NT2/D1 (cell line): ENCODE measurements at regions not wholly inside any gene's neighbourhood (a gene's known extent, or its start where the extent isn't known, plus 50 kb on each side); places are given as distances from the start of the nearest gene placed in this dataset.
"Not testable (repeated sequence)": the region's sequence is repeated elsewhere in the genome, so short reads cannot be mapped to it uniquely, and the experiment has no call there.

Experiments
- DNase-seq: peaks from one replicate; pipeline ENCODE4 v3.0.0-alpha.2; 2011; ENCODE audit warnings: low read depth, low spot score
- H3K27me3 ChIP-seq: 2 replicates; pipeline ENCODE4 v1.6.0; 2011; ENCODE audit warnings: mild to moderate bottlenecking; ENCODE audit not compliant: insufficient read length, insufficient read depth
- H3K36me3 ChIP-seq: 2 replicates; pipeline ENCODE4 v1.6.1; 2011; ENCODE audit warnings: mild to moderate bottlenecking, low read length, mixed read lengths; ENCODE audit not compliant: insufficient read depth, insufficient read length
- H3K4me1 ChIP-seq: 2 replicates; pipeline ENCODE4 v1.5.1; 2011; ENCODE audit not compliant: insufficient read depth, insufficient read length
- H3K4me3 ChIP-seq: 2 replicates; pipeline ENCODE4 v1.5.1; 2011; ENCODE audit warnings: low read depth; ENCODE audit not compliant: insufficient read length
- H3K9ac ChIP-seq: 2 replicates; pipeline ENCODE4 v1.6.0; 2011; ENCODE audit warnings: low read depth; ENCODE audit not compliant: insufficient read length
- H3K9me3 ChIP-seq: 2 replicates; pipeline ENCODE4 v1.5.1; 2011; ENCODE audit warnings: mild to moderate bottlenecking, low read length; ENCODE audit not compliant: insufficient read depth
- SUZ12 ChIP-seq: IDR thresholded peaks from 2 replicates; pipeline ENCODE4 v1.6.1; 2011; ENCODE audit not compliant: insufficient read length, insufficient read depth; ENCODE audit errors: extremely low read depth
- YY1 ChIP-seq: IDR thresholded peaks from 2 replicates; pipeline ENCODE4 v1.6.1; 2011; ENCODE audit not compliant: insufficient read length, insufficient read depth
- ZNF274 ChIP-seq: IDR thresholded peaks from 2 replicates; pipeline ENCODE4 v1.6.1; 2011; ENCODE audit warnings: mild to moderate bottlenecking, low read depth, low read length

DNA sequence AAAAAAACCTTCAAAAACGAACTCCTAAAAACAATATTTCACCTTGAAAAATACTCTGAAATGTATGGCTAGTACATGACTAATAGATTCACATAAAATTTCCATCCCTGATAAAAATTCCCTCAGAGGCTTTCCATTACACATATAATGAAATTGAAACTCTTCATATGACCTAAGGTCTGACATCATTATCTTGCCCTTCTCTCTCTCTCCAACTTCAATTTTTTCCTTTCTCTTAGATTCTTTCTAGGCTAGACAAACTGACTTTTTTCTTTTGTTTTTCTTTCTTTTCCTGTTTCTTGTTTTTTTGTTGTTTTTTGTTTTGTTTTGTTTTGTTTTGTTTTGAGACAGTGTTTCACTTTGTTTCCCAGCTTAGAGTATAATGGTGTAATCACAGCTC is 1220.5 kb downstream of the ROBO2 start:
- H3K9ac ChIP-seq = no peak overlapping the region
- no peaks in the 10 kb centered on the region for H3K27me3 ChIP-seq
- TF ChIP-seq SUZ12 (no peak), YY1 (no peak), ZNF274 (no peak)
- H3K9me3 ChIP-seq = no peaks in the 10 kb centered on the region
- DNase-seq = no peak
- no peaks in the 10 kb centered on the region for H3K36me3 ChIP-seq
- no peaks in the 10 kb centered on the region for H3K4me1 ChIP-seq
- no peak overlapping the region for H3K4me3 ChIP-seq

DNA sequence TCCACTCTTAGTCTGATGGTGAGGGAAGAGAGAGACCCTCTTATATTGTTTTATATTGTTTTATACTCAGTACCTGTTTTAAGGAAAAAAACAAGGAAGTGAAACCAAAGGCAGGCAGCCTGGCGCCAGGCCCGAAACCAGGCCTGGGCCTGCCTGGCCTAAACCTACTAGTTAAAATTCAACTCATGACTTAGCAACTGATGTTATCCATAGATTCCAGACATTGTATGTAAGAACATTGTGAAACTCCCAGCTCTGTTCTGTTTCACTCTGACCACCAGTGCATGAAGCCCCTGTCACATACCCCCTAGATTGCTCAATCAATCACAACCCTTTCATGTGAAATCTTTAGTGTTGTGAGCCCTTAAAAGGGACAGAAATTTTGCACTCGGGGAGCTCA is 1226.7 kb downstream of the ROBO2 start:
- not testable (repeated sequence) for DNase-seq, H3K27me3 ChIP-seq, H3K4me1 ChIP-seq, H3K9me3 ChIP-seq, H3K36me3 ChIP-seq, H3K9ac ChIP-seq, H3K4me3 ChIP-seq

DNA sequence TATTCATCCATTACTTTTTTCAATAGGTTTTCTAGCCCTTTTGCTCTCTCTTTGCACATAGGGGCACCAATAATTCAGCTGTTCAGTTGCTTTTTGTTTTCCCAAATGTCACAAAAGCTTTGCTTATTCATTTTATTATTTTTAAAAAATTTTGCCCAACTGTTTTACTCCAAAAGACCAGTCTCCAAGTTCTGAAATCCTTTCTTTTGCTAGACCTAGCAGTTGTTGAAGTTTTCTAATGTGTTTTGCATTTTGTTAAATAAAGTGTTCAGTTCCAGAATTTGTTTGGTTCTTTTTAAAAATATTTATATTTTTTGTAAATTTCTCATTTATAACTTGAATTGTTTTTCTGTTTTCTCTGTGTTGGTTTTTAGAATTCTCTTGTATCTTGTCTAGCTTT is 1227.3 kb downstream of the ROBO2 start:
- no peaks in the 10 kb centered on the region for H3K36me3 ChIP-seq
- no peak overlapping the region for H3K9ac ChIP-seq
- H3K4me3 ChIP-seq = no peak overlapping the region
- H3K9me3 ChIP-seq = no peaks in the 10 kb centered on the region; the same call in 1 of the 2 replicates
- peaks cover 5% of the 10 kb centered on the region for H3K4me1 ChIP-seq
- TF ChIP-seq YY1 (no peak), SUZ12 (no peak), ZNF274 (no peak)
- H3K27me3 ChIP-seq = no peaks in the 10 kb centered on the region
- no peak for DNase-seq

DNA sequence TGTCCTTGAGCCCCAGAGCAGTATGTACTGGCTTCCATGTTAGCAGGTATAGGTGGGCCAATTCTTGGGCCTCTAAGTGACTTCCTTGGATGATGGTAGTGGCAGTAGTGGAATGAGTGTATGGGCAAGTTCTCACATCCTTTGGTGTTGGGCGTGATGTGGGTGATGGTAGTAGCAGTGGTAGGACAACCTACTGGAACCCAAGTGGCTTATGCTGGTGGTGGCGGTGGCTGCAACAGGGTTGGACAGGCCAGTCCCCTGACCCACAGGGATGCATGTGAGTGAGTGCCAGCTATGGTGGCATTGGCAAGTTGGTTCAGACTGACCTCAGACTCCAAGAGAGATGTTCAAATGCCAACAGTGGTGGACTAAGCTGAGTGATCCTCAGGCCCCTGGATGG is 1228.2 kb downstream of the ROBO2 start:
- Histone ChIP-seq H3K27me3 (no peaks in the 10 kb centered on the region), H3K4me1 (peaks cover 5% of the 10 kb centered on the region), H3K9me3 (no peaks in the 10 kb centered on the region; the same call in 1 of the 2 replicates), H3K9ac (no peak overlapping the region), H3K4me3 (no peak overlapping the region), H3K36me3 (no peaks in the 10 kb centered on the region)
- TF ChIP-seq ZNF274 (no peak), YY1 (no peak), SUZ12 (no peak)
- no peak for DNase-seq

DNA sequence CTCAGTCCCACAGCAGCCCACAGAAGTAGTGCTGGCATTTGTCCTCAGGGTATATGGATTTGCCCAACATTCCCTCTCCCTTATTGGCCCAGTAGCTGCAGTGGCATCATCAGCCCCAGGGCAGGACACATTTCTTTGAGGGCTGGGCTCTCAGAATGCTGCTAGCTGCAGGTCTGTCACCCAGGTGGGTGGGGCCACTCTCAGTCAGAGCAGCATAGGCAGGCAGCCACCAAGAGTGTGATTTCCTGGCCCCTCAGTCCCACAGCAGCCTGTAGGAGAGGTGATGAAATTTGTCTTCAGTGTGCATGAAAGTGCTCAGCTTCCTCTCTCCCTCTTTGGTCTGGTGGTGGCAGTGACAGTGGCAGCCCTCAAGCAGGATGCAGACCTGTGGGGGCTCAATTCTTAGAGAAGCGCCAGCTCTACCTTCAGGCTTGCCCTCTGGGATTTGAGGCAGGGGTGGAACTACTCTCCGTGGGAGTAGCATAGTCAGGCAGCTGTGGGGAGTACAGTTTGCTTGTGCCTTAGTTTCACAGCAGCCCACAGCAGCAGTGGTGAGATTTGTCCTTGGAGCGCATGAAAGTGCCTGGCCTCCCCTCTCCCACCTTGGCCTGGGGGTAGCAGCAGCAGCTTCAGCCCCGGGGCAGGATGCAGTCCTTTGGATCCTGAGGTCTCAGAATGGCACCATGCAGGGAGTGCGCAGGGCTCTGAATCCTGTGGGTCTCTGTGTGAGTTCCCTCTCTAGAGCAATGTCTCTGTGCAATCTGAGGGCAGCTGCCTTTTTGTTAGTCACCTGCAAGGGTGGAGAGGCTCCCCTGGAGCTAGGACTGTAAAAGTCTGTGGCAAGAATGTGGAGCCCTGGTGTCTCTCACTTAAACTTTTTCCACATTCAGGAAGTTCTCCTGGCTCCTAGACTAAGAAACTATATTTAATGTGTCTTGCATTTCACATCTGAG is 1229.1 kb downstream of the ROBO2 start:
- peak overlapping the region; percentile 5 for H3K9ac ChIP-seq
- DNase-seq = no peak
- H3K9me3 ChIP-seq = no peaks in the 10 kb centered on the region; the same call in 1 of the 2 replicates
- no peaks in the 10 kb centered on the region for H3K36me3 ChIP-seq
- peaks cover 5% of the 10 kb centered on the region for H3K4me1 ChIP-seq
- TF ChIP-seq SUZ12 = no peak
- TF ChIP-seq YY1 = no peak
- no peak for TF ChIP-seq ZNF274
- H3K4me3 ChIP-seq = no peak overlapping the region
- no peaks in the 10 kb centered on the region for H3K27me3 ChIP-seq

DNA sequence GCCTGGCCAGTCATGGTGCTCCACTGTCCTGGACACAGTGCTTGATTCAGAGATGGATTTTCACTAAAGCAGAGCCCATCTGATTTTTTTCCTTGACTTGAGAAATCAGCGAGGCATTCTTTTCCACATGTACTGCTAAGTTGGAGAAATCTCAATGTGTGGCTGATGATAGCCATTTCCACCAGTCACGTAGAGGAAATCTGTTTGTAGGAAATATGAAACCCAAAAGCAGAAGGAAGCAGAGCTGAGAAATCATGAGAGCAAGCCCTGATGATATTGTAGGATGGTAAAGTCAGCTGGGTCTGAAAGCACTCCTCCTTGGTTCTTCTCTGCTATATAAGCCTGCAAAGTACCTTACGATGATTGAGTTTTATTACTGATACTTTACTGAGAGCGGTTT is 1233.4 kb downstream of the ROBO2 start:
- H3K9ac ChIP-seq = no peak overlapping the region
- no peak for DNase-seq
- H3K27me3 ChIP-seq = no peaks in the 10 kb centered on the region
- H3K4me3 ChIP-seq = no peak overlapping the region
- H3K4me1 ChIP-seq = peaks cover 8% of the 10 kb centered on the region
- no peaks in the 10 kb centered on the region for H3K36me3 ChIP-seq
- no peak for TF ChIP-seq SUZ12
- TF ChIP-seq YY1 = no peak
- TF ChIP-seq ZNF274 = no peak
- no peaks in the 10 kb centered on the region for H3K9me3 ChIP-seq

DNA sequence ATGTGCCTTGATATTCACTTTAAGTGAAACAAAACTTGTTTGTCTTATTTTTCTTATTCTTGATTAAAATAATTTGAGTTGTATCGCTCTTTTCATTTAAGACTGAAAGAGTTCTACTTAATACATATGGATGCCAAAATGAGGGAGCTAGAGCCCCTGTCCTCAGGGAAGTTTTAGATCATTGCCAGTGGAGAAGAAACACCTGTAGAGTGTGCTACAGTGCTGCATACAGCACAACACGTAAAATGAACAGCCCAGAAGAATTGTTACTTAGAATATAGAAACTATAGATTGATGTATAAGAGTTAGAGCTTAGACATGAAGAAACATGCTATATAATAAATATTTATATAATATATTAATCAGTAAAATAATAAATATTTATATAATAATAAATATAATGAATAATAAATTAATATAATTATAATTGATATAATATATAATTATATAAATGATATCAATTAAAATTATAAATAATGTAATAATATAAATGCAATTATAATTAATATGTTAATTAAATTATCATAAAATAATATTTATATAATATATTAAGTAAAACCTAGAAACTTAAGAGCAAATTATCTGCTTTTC is 1234.7 kb downstream of the ROBO2 start:
- H3K36me3 ChIP-seq = no peaks in the 10 kb centered on the region
- H3K9me3 ChIP-seq = no peaks in the 10 kb centered on the region
- no peak overlapping the region for H3K4me3 ChIP-seq
- DNase-seq = no peak
- H3K27me3 ChIP-seq = no peaks in the 10 kb centered on the region
- TF ChIP-seq YY1 (no peak), ZNF274 (no peak), SUZ12 (no peak)
- peaks cover 3% of the 10 kb centered on the region for H3K4me1 ChIP-seq
- no peak overlapping the region for H3K9ac ChIP-seq
